NOMO-1 treated with DMSO at 0.1 percent for 48 hours (cell line): ENCODE measurements at regions not wholly inside any gene's neighbourhood (a gene's known extent, or its start where the extent isn't known, plus 50 kb on each side); places are given as distances from the start of the nearest gene placed in this dataset.

Source experiments
- DNase-seq: peaks from one replicate; lab custom pipeline; 2025; ENCODE audit not compliant: unreplicated experiment; lab: John Stamatoyannopoulos, UW

- DNase-seq = no peak
Observed at GRCh38 chrX:98338544-98338943, 1454.8 kb downstream of the RPA4 start.

- DNase-seq = no peak
Observed at GRCh38 chrX:98350940-98351339, 1467.2 kb downstream of the RPA4 start.

- DNase-seq = no peak
Observed at GRCh38 chrX:98357146-98357545, 1473.4 kb downstream of the RPA4 start.

GRCh38 chrX:98362630-98363029 lies 1478.9 kb downstream of the RPA4 start:
- no peak for DNase-seq

- DNase-seq = no peak
Observed at GRCh38 chrX:98371994-98372393, 1488.3 kb downstream of the RPA4 start.

GRCh38 chrX:98379134-98379533 lies 1495.4 kb downstream of the RPA4 start:
- no peak for DNase-seq

GRCh38 chrX:98380106-98380505 lies 1496.4 kb downstream of the RPA4 start:
- DNase-seq = no peak

- DNase-seq = no peak
Observed at GRCh38 chrX:98380556-98380955, 1496.8 kb downstream of the RPA4 start.

GRCh38 chrX:98398542-98398941 lies 1514.8 kb downstream of the RPA4 start:
- DNase-seq = peak; percentile 57

- no peak for DNase-seq
Observed at GRCh38 chrX:98405376-98405775, 1521.7 kb downstream of the RPA4 start.

GRCh38 chrX:98407584-98407983 lies 1523.9 kb downstream of the RPA4 start:
- DNase-seq = no peak

- DNase-seq = no peak
Observed at GRCh38 chrX:98409867-98410266, 1526.2 kb downstream of the RPA4 start.

- DNase-seq = no peak
Observed at GRCh38 chrX:98412058-98412457, 1528.3 kb downstream of the RPA4 start.

- DNase-seq = no peak
Observed at GRCh38 chrX:98422536-98422935, 1538.8 kb downstream of the RPA4 start.

GRCh38 chrX:98432413-98432812 lies 1548.7 kb downstream of the RPA4 start:
- DNase-seq = no peak

GRCh38 chrX:98448524-98448923 lies 1564.8 kb downstream of the RPA4 start:
- no peak for DNase-seq

- DNase-seq = no peak
Observed at GRCh38 chrX:98452456-98452855, 1568.7 kb downstream of the RPA4 start.

GRCh38 chrX:98459669-98460068 lies 1576.0 kb downstream of the RPA4 start:
- no peak for DNase-seq

- DNase-seq = no peak
Observed at GRCh38 chrX:98480606-98481005, 1596.9 kb downstream of the RPA4 start.

GRCh38 chrX:98481636-98482035 lies 1597.9 kb downstream of the RPA4 start:
- DNase-seq = no peak

- no peak for DNase-seq
Observed at GRCh38 chrX:98490670-98491069, 1607.0 kb downstream of the RPA4 start.

- DNase-seq = no peak
Observed at GRCh38 chrX:98501426-98501825, 1617.7 kb downstream of the RPA4 start.

- DNase-seq = no peak
Observed at GRCh38 chrX:98506907-98507306, 1623.2 kb downstream of the RPA4 start.

GRCh38 chrX:98514032-98514431 lies 1630.3 kb downstream of the RPA4 start:
- DNase-seq = no peak
